K562 (cell line): ENCODE measurements at regions not wholly inside any gene's neighbourhood (a gene's known extent, or its start where the extent isn't known, plus 50 kb on each side); places are given as distances from the start of the nearest gene placed in this dataset.

ENCODE experiments used
- ARID1B ChIP-seq: fragments of 450-650 bp; IDR thresholded peaks from 2 replicates; pipeline ENCODE4 v1.6.1; 2016; ENCODE audit warnings: antibody characterized with exemption, mild to moderate bottlenecking, inconsistent platforms
- CBX1 ChIP-seq: sonication (generic); IDR thresholded peaks from 2 replicates; pipeline ENCODE4 v1.6.1; 2016; ENCODE audit warnings: antibody characterized with exemption, low read depth, mild to moderate bottlenecking
- HDAC6 ChIP-seq: IDR thresholded peaks from 2 replicates; pipeline ENCODE4 v1.6.1; 2012; ENCODE audit warnings: low read depth, mild to moderate bottlenecking, control low read depth, inconsistent platforms, low read length, moderate library complexity
- KAT7 ChIP-seq: sonication (generic); formaldehyde crosslinking; IDR thresholded peaks from 2 replicates; pipeline ENCODE4 v1.8.0; 2022; ENCODE audit warnings: missing genetic modification reagents, mild to moderate bottlenecking, borderline replicate concordance
- MCM5 ChIP-seq: fragments of 450-650 bp; IDR thresholded peaks from 2 replicates; pipeline ENCODE4 v1.6.1; 2016; ENCODE audit warnings: low read depth
- NEUROD1 ChIP-seq: fragments of 150-350 bp; IDR thresholded peaks from 2 replicates; pipeline ENCODE4 v1.6.1; 2014; ENCODE audit warnings: borderline replicate concordance, low read length, low read depth; ENCODE audit not compliant: partially characterized antibody
- NFATC3 ChIP-seq: fragments of 450-650 bp; IDR thresholded peaks from 2 replicates; pipeline ENCODE4 v1.6.1; 2017; ENCODE audit warnings: mild to moderate bottlenecking
- POLR2H ChIP-seq: IDR thresholded peaks from 2 replicates; pipeline ENCODE4 v1.6.1; 2016; ENCODE audit warnings: missing genetic modification characterization, low read depth, mild to moderate bottlenecking, control low read depth, missing compliant biosample characterization, moderate library complexity
- PTRF ChIP-seq: fragments of 450-650 bp; IDR thresholded peaks from 2 replicates; pipeline ENCODE4 v1.6.1; 2016; ENCODE audit warnings: mild to moderate bottlenecking, missing genetic modification characterization, missing compliant biosample characterization
- PYGO2 ChIP-seq: fragments of 450-650 bp; IDR thresholded peaks from 2 replicates; pipeline ENCODE4 v1.6.1; 2016; ENCODE audit warnings: mild to moderate bottlenecking, missing genetic modification characterization, moderate library complexity, missing compliant biosample characterization
- SLC30A9 ChIP-seq: fragments of 250-450 bp; sonication (Bioruptor Pico); IDR thresholded peaks from 2 replicates; pipeline ENCODE4 v1.8.0; 2022; ENCODE audit warnings: mild to moderate bottlenecking, moderate library complexity
- SMARCC2 ChIP-seq: fragments of 450-650 bp; IDR thresholded peaks from 2 replicates; pipeline ENCODE4 v1.6.1; 2017; ENCODE audit warnings: antibody characterized with exemption, moderate library complexity, mild to moderate bottlenecking, low read depth
- TBP ChIP-seq: optimal IDR thresholded peaks from 2 replicates; pipeline ENCODE3; 2011; ENCODE audit warnings: low read depth, low read length, improper control_type of control experiment
- TSC22D4 ChIP-seq: fragments of 450-650 bp; IDR thresholded peaks from 2 replicates; pipeline ENCODE4 v1.6.1; 2016; ENCODE audit warnings: missing genetic modification characterization, missing biosample characterization, control low read depth
- ZEB2 ChIP-seq: fragments of 450-650 bp; IDR thresholded peaks from 2 replicates; pipeline ENCODE4 v1.6.1; 2016
- ZKSCAN3 ChIP-seq: fragments of 250-450 bp; sonication (Bioruptor Pico); IDR thresholded peaks from 2 replicates; pipeline ENCODE4 v1.4.0; 2020
- ZNF316 ChIP-seq: fragments of 450-650 bp; IDR thresholded peaks from 2 replicates; pipeline ENCODE4 v1.6.1; 2016
- ZNF354B ChIP-seq: fragments of 250-450 bp; sonication (Bioruptor Pico); IDR thresholded peaks from 2 replicates; pipeline ENCODE4 v1.4.0; 2020
- TF ChIP-seq, protein P1 (sequence below): fragments of 450-650 bp; IDR thresholded peaks from 2 replicates; pipeline ENCODE4 v1.6.1; 2016; ENCODE audit warnings: borderline replicate concordance
- TF ChIP-seq, protein P2 (sequence below): fragments of 450-650 bp; IDR thresholded peaks from 2 replicates; pipeline ENCODE4 v1.6.1; 2016; ENCODE audit warnings: antibody characterized with exemption
- TF ChIP-seq, protein P3 (sequence below), 2 experiments: fragments of 200-800 bp in 1 of 2; sonication (Bioruptor generic) in 1 of 2; sonication (generic) in 1 of 2; formaldehyde crosslinking in 1 of 2; IDR thresholded peaks in 1 of 2; conservative IDR thresholded peaks in 1 of 2; 2 replicates each; pipeline versions ENCODE4 v1.5.0 to v1.6.1; 2016 to 2020; ENCODE audit warnings: missing compliant biosample characterization in 1 of 2, missing genetic modification characterization in 1 of 2, missing genetic modification reagents in 1 of 2
- TF ChIP-seq, protein P4 (sequence below): sonication (generic); formaldehyde crosslinking; IDR thresholded peaks from 2 replicates; pipeline ENCODE4 v1.8.1; 2022; ENCODE audit warnings: missing genetic modification reagents

DNA sequence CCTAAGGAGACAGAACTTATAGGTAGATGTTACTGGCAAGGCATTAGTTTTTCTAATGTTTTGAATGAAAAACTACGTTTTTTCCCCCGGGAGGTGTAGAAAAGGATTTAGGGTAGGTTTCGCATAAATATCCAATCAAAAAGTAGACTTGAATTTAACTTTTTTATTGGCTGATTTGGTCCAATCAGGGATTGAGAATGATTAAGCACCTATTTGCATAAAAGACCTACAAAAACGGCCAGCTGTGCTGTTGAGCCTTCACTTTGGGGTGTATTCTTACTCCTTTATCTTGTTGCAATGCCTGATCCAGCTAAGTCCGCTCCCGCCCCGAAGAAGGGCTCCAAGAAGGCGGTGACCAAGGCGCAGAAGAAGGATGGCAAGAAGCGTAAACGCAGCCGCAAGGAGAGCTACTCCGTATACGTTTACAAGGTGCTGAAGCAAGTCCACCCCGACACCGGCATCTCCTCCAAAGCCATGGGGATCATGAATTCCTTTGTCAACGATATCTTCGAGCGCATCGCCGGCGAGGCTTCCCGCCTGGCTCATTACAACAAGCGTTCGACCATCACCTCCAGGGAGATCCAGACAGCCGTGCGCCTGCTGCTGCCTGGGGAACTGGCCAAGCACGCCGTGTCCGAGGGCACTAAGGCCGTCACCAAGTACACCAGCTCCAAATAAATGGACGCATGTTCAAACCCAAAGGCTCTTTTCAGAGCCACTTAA lies 113.5 kb upstream of the BTN3A2 start (continued):
- TF ChIP-seq, protein P1, sequence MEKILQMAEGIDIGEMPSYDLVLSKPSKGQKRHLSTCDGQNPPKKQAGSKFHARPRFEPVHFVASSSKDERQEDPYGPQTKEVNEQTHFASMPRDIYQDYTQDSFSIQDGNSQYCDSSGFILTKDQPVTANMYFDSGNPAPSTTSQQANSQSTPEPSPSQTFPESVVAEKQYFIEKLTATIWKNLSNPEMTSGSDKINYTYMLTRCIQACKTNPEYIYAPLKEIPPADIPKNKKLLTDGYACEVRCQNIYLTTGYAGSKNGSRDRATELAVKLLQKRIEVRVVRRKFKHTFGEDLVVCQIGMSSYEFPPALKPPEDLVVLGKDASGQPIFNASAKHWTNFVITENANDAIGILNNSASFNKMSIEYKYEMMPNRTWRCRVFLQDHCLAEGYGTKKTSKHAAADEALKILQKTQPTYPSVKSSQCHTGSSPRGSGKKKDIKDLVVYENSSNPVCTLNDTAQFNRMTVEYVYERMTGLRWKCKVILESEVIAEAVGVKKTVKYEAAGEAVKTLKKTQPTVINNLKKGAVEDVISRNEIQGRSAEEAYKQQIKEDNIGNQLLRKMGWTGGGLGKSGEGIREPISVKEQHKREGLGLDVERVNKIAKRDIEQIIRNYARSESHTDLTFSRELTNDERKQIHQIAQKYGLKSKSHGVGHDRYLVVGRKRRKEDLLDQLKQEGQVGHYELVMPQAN: peak; percentile 41; the same call in 1 of the 2 replicates
- TF ChIP-seq ZEB2 (no peak), SLC30A9 (CRISPR knock-in tag) (no peak), SMARCC2 (no peak), KAT7 (0 out of 2 replicates have a peak, but pooled peaks have one; percentile 51), ZNF316 (peak; percentile 39), TSC22D4 (tag) (no peak), ZNF354B (CRISPR knock-in tag) (no peak), ARID1B (peak; percentile 29; the same call in 1 of the 2 replicates), PYGO2 (tag) (no peak), MCM5 (no peak), POLR2H (tag) (peak; percentile 95), CBX1 (peak; percentile 58; the same call in 1 of the 2 replicates), HDAC6 (no peak), ZKSCAN3 (CRISPR knock-in tag) (no peak), TBP (peak; percentile 94), NEUROD1 (no peak), PTRF (tag) (no peak), NFATC3 (no peak)
- TF ChIP-seq, protein P2, sequence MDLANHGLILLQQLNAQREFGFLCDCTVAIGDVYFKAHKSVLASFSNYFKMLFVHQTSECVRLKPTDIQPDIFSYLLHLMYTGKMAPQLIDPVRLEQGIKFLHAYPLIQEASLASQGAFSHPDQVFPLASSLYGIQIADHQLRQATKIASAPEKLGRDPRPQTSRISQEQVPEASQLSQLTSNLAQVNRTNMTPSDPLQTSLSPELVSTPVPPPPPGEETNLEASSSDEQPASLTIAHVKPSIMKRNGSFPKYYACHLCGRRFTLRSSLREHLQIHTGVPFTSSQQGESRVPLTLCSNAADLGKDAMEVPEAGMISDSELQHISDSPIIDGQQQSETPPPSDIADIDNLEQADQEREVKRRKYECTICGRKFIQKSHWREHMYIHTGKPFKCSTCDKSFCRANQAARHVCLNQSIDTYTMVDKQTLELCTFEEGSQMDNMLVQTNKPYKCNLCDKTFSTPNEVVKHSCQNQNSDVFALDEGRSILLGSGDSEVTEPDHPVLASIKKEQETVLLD: no peak
- TF ChIP-seq, protein P3, sequence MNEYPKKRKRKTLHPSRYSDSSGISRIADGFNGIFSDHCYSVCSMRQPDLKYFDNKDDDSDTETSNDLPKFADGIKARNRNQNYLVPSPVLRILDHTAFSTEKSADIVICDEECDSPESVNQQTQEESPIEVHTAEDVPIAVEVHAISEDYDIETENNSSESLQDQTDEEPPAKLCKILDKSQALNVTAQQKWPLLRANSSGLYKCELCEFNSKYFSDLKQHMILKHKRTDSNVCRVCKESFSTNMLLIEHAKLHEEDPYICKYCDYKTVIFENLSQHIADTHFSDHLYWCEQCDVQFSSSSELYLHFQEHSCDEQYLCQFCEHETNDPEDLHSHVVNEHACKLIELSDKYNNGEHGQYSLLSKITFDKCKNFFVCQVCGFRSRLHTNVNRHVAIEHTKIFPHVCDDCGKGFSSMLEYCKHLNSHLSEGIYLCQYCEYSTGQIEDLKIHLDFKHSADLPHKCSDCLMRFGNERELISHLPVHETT (CRISPR knock-in tag; conservative IDR thresholded peaks at IDR 0.05 in 1 of 2, IDR thresholded peaks at IDR 0.05 in 1 of 2): no peak
- TF ChIP-seq, protein P4, sequence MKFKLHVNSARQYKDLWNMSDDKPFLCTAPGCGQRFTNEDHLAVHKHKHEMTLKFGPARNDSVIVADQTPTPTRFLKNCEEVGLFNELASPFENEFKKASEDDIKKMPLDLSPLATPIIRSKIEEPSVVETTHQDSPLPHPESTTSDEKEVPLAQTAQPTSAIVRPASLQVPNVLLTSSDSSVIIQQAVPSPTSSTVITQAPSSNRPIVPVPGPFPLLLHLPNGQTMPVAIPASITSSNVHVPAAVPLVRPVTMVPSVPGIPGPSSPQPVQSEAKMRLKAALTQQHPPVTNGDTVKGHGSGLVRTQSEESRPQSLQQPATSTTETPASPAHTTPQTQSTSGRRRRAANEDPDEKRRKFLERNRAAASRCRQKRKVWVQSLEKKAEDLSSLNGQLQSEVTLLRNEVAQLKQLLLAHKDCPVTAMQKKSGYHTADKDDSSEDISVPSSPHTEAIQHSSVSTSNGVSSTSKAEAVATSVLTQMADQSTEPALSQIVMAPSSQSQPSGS: no peak
